C1 segment of cervical spinal cord (tissue), 14 donors: ENCODE measurements at regions not wholly inside any gene's neighbourhood (a gene's known extent, or its start where the extent isn't known, plus 50 kb on each side); places are given as distances from the start of the nearest gene placed in this dataset.
"Not testable (repeated sequence)": the region's sequence is repeated elsewhere in the genome, so short reads cannot be mapped to it uniquely, and the experiment has no call there.

Source experiments
- DNase-seq, 14 donors: peaks; one replicate each; lab custom pipeline; 2025; lab: John Stamatoyannopoulos, UW

GRCh38 chr16:52309446-52310416 is 237.2 kb downstream of the TOX3 start:
- DNase-seq, result no peak

- no peak for DNase-seq
Measured at GRCh38 chr16:52308051-52308450, 238.9 kb downstream of the TOX3 start.

- no peak for DNase-seq
Measured at GRCh38 chr16:52301026-52301425, 245.9 kb downstream of the TOX3 start.

GRCh38 chr16:52298769-52299168 is 248.2 kb downstream of the TOX3 start:
- DNase-seq, result no peak

GRCh38 chr16:52296706-52297315 is 250.1 kb downstream of the TOX3 start:
- DNase-seq, result not testable (repeated sequence)

DNA sequence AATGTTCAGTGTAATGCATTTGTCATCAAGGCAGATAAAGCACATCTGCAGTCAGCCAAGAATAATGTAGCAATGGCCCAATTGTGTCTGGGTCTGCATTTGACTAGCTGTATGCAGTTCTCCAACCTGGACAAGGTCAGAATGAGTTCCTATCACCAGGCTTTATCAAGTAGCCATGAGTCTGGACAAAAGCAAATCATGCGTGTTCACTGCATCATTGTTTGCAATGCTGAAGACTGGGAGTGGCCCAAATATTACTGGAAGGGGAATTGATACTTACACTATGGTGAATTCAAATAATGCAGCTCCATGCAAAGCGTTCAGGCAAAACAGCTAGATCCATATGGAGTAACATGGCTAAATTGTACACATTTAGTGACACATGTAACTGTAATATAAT is 250.9 kb downstream of the TOX3 start:
- DNase-seq, result no peak

GRCh38 chr16:52294660-52295059 is 252.3 kb downstream of the TOX3 start:
- DNase-seq, result no peak

- DNase-seq, result no peak
Measured at GRCh38 chr16:52293204-52293603, 253.7 kb downstream of the TOX3 start.

- no peak for DNase-seq
Measured at GRCh38 chr16:52283584-52284375, 263.2 kb downstream of the TOX3 start.

GRCh38 chr16:52283018-52283417 is 263.9 kb downstream of the TOX3 start:
- no peak for DNase-seq

GRCh38 chr16:52280086-52280485 is 266.9 kb downstream of the TOX3 start:
- no peak for DNase-seq

GRCh38 chr16:52271088-52271750 is 275.7 kb downstream of the TOX3 start:
- no peak for DNase-seq

DNA sequence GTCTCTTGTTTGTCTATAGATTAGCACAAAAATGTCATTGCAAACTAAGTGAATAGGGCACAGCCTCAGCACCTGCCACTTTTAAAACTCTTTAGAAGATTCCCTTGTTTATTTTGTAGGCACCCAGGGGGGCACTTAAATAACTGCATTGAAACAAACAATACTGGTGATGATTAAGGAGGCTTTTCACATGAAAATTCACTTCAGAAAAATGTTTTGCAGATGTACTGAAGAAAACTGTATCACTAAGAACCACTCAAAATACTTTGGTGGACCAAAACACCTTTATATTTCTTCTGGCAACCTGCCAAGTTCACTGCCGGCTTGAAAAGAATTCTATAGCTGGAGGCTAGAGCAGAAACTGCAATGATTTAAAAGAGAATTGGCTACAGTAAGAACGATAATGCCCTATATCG is 281.5 kb downstream of the TOX3 start:
- DNase-seq, result no peak

DNA sequence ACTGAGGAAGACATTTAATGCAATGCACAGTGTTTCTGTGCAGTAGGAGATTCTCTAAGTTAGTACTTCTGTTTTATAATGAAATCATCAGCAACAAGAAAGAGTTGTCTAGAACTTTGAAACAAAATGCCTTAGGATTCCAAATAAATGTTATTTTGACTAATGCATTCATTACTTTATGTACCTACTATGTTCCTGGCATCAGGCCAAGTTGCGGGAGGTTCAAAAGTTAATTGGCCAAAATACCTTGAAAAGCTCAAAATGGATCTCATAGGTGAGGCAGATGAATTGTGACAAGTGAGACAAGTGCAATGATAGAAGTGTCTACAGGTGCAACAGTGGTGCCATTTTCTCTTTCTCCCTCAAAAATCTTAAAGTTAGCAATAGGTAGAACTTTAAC is 289.4 kb downstream of the TOX3 start:
- DNase-seq, result no peak

DNA sequence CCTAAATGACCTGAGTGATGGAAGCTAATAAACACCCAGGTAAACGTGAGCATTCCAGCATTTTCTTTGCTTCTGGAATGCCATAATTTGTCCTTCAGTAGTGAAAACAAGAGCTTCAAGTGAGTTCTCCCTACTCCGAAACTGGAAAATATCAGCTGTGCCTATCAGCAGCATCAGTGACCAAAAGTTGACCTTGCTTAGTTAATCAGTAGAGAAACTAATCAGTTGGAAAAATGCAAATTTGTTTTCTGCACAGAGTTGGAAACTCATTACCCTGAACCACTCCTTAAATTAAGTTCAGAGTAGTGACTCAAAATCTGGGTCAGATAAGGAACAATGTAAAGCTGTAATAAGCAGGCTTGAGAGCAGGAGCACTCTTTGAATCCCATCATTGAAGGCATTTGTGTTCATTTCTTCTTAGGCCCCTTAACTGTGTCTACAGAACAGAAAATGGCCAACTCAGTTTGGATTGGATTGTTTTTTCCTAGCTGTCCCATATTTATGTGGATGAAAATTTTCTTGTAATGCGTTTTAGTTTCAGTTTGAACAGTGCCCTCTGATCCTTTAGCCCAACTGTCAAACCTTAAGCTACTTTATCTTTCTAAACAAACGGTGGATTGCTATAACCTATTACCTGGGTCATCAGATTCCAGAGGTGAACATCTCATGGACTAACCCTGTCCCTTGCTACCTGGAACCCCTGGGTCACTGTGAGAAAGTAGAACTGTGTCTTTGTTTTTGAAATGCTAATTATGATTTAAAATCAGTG is 290.4 kb downstream of the TOX3 start:
- DNase-seq, result no peak

GRCh38 chr16:52254746-52255145 is 292.2 kb downstream of the TOX3 start:
- DNase-seq, result no peak

GRCh38 chr16:52252680-52253079 is 294.3 kb downstream of the TOX3 start:
- no peak for DNase-seq

DNA sequence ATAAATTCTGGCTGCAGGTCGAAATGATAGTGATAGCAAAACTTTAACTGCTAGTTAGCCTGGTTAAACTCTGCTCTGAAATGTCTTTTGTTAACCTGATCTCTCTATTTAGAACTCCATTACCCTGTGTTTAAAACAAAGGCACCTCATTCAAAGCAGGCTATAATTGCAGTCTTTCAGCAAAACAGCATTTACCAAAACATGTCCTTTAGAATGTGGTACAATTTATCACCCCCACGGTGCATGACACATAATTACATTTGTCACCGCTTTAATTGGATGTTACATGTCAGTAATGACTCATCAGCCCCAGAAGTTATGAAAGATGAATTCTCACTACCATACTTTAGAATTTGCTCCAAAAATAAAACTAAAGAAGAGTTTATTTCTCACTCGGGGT is 295.4 kb downstream of the TOX3 start:
- DNase-seq, result no peak

DNA sequence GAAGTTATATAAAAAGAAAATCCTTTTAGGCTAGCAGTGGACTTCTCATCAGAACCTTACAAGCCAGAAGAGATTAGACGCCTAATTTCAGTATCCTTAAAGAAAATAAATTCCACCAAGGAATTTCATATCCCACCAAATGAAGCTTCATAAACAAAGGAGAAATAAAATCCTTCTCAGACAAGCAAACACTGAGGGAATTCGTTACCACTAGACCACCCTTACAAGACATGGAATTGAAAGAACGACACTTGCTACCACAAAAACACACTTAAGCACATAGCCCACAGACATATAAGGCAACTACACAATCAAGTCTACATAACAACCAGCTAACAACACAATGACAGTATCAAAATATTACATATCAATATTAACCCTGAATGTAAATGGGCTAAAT is 299.2 kb downstream of the TOX3 start:
- DNase-seq, result no peak

- no peak for DNase-seq
Measured at GRCh38 chr16:52238710-52239109, 308.2 kb downstream of the TOX3 start.

DNA sequence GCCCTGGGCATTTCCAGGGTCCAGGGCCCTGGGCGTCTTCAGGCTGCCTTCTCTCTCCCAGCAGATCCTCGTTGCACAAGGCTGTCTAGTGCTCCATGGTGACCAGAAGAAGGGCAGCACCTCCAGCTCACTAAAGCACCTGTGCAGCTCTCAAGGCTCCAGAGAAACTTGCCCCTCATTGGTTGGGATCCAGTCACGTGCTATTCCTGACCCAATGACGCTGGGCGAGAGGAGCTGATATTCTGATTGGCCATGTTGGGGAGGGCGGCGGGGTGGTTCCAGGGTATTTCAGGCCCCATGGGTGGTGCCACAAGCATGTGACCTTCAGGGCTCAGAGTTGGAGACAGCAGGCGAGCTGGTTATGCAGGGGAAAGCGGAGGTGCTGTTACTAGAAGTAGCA is 309.1 kb downstream of the TOX3 start:
- no peak for DNase-seq
